ENCODE measurements at regions not wholly inside any gene's neighbourhood (a gene's known extent, or its start where the extent isn't known, plus 50 kb on each side); places are given as distances from the start of the nearest gene placed in this dataset.

- Histone ChIP-seq H3K9me3 (no peaks in the 10 kb centered on the region), H3K36me3 (no peaks in the 10 kb centered on the region), H3K4me3 (no peak overlapping the region), H3K27me3 (no peaks in the 10 kb centered on the region), H3K27ac (no peak overlapping the region), H3K4me1 (no peaks in the 10 kb centered on the region)
- no peak for DNase-seq
- no peak for TF ChIP-seq CTCF (IDR thresholded peaks at IDR 0.05)
- TF ChIP-seq POLR2A (IDR thresholded peaks at IDR 0.05), result no peak
These were observed 583.6 kb upstream of the CDH5 start for GRCh38 chr16:65782611-65783600.

- H3K27ac ChIP-seq, result no peak overlapping the region
- no peaks in the 10 kb centered on the region for H3K4me1 ChIP-seq
- H3K4me3 ChIP-seq, result no peak overlapping the region
- no peaks in the 10 kb centered on the region for H3K9me3 ChIP-seq
- TF ChIP-seq CTCF (IDR thresholded peaks at IDR 0.05), result no peak
- TF ChIP-seq POLR2A (IDR thresholded peaks at IDR 0.05), result no peak
- H3K27me3 ChIP-seq, result no peaks in the 10 kb centered on the region
- DNase-seq, result no peak
- H3K36me3 ChIP-seq, result no peaks in the 10 kb centered on the region
These were observed 584.6 kb upstream of the CDH5 start for GRCh38 chr16:65781855-65782254.

DNA sequence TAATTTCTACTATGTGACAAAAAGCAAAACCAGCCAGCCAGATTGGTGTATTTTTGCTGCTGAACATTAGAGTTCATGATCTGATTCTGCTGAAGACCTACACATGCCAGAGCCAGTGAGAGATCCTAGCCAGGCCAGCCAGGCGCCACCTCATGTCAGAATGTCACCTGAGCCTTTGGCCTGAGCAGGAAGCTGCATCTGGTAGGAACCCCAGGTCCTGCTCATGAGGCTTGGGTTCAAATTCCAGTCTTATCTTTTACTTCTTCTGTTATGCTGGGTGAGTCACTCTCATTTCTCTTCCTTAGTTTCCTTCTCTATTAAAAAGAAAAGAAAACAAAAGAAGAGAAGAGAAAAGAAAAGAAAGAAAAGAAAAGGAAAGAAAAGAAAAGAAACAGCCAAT lies 585.1 kb upstream of the CDH5 start:
- DNase-seq, result no peak
- Histone ChIP-seq H3K4me3 (no peak overlapping the region), H3K4me1 (no peaks in the 10 kb centered on the region), H3K36me3 (no peaks in the 10 kb centered on the region), H3K27ac (no peak overlapping the region), H3K9me3 (no peaks in the 10 kb centered on the region), H3K27me3 (no peaks in the 10 kb centered on the region)
- TF ChIP-seq POLR2A (IDR thresholded peaks at IDR 0.05), result no peak
- no peak for TF ChIP-seq CTCF (IDR thresholded peaks at IDR 0.05)

DNA sequence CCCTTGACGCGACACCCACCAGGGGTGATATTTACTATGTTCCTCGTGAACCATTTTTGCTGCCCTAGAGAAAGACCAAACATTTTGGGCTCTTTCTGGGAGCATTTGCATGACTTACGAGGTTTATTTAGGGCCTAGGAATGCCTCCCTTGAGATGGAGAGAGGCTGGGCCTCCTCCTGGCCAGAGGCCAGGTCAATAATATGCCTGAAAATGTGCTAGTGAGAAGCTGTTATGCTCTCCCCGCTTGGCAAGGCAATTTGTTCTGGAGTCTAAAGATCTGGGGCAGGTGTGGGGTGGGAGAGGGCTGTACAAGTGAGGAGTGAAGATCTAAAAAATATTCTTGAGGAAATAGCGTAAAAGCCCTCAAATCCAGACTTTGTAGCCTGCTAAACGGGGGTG lies 587.3 kb upstream of the CDH5 start:
- no peak overlapping the region for H3K4me3 ChIP-seq

DNA sequence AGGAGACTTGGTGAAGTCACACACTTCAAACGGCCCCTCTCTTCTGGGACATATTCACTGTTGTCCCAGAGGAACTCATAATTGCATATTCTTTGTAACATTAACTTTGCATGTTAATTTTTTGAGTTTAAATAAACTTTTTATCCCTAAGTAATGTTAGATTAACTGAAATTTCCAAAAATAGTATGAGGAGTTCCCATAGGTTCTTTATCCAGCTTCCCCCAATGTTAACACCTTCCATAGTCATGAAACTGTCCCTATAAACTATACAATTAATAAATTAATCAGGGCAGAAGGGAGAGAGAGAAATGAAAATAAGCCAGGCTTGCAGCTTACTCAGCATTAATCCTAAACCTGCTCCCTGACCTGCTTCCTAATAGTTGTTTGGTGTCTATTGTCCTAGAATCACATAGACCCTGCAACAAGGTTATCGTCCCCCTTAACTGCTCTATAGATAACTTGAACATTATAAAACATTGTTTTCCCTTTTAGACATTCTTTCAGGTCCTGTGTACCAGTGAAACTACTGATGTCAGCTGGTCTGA lies 589.8 kb upstream of the CDH5 start:
- H3K9me3 ChIP-seq, result no peaks in the 10 kb centered on the region
- H3K4me1 ChIP-seq, result no peaks in the 10 kb centered on the region
- DNase-seq, result no peak
- H3K27ac ChIP-seq, result no peak overlapping the region
- no peak overlapping the region for H3K4me3 ChIP-seq
- H3K27me3 ChIP-seq, result no peaks in the 10 kb centered on the region
- H3K36me3 ChIP-seq, result no peaks in the 10 kb centered on the region
- no peak for TF ChIP-seq CTCF (IDR thresholded peaks at IDR 0.05)
- no peak for TF ChIP-seq POLR2A (IDR thresholded peaks at IDR 0.05)

More for the DNA sequence above, 587.3 kb upstream of the CDH5 start:
- TF ChIP-seq CTCF (IDR thresholded peaks at IDR 0.05), result no peak
- TF ChIP-seq POLR2A (IDR thresholded peaks at IDR 0.05), result no peak
- Histone ChIP-seq H3K4me1 (no peaks in the 10 kb centered on the region), H3K9me3 (no peaks in the 10 kb centered on the region), H3K27me3 (no peaks in the 10 kb centered on the region), H3K36me3 (no peaks in the 10 kb centered on the region), H3K27ac (no peak overlapping the region)
- DNase-seq, result no peak

Measured in Peyer's patch (tissue), 4 donors.